Tibial nerve (tissue), 4 donors: ENCODE measurements at regions not wholly inside any gene's neighbourhood (a gene's known extent, or its start where the extent isn't known, plus 50 kb on each side); places are given as distances from the start of the nearest gene placed in this dataset.

Experiments used
- DNase-seq, 2 donors: peaks; one replicate each; pipeline ENCODE4 v3.0.0-alpha.2; 2019; ENCODE audit warnings: low spot score in 2 of 2
- H3K27ac ChIP-seq, 4 donors: fragments of 200-600 bp; sonication (generic) in 3 of 4; one replicate each; pipeline ENCODE4 v1.5.1; 2017 to 2019; ENCODE audit warnings: mild to moderate bottlenecking in 1 of 4
- H3K27me3 ChIP-seq, 2 donors: fragments of 200-600 bp; sonication (generic) in 1 of 2; one replicate each; pipeline versions ENCODE4 v1.5.1 to v1.6.0; 2017 to 2019
- H3K36me3 ChIP-seq, 3 donors: fragments of 200-600 bp; sonication (generic); one replicate each; pipeline ENCODE4 v1.5.1; 2018 to 2019
- H3K4me1 ChIP-seq, 4 donors: fragments of 200-600 bp; sonication (generic) in 3 of 4; one replicate each; pipeline ENCODE4 v1.5.1; 2017 to 2019
- H3K4me3 ChIP-seq, 4 donors: fragments of 200-600 bp; sonication (generic) in 3 of 4; one replicate each; pipeline ENCODE4 v1.5.1; 2017 to 2019; ENCODE audit warnings: mild to moderate bottlenecking in 1 of 4, moderate library complexity in 1 of 4
- H3K9me3 ChIP-seq, 4 donors: fragments of 200-600 bp; sonication (generic) in 3 of 4; one replicate each; pipeline ENCODE4 v1.5.1; 2017 to 2019
- EP300 ChIP-seq, 2 donors: sonication (generic); formaldehyde crosslinking; IDR thresholded peaks; one replicate each; pipeline ENCODE4 v1.6.1; 2017; ENCODE audit warnings: antibody characterized with exemption in 2 of 2, mild to moderate bottlenecking in 1 of 2
- POLR2A ChIP-seq, 2 donors: fragments of 450-650 bp; IDR thresholded peaks; one replicate each; pipeline ENCODE4 v1.6.1; 2017; ENCODE audit warnings: antibody characterized with exemption in 2 of 2, mild to moderate bottlenecking in 2 of 2, moderate library complexity in 2 of 2
- WGBS, 2 donors: methylation state at CpG; one replicate each; pipeline ENCODE4 v1.1.5; 2018; 5-methylcytosine and 5-hydroxymethylcytosine counted together
- TF ChIP-seq, protein P1 (sequence below), 5 experiments: fragments of 200-600 bp in 3 of 5; fragments of 450-650 bp in 2 of 5; sonication (generic) in 3 of 5; IDR thresholded peaks; one replicate each; pipeline ENCODE4 v1.5.1; 2016 to 2019; ENCODE audit warnings: antibody characterized with exemption in 5 of 5, mild to moderate bottlenecking in 3 of 5, moderate library complexity in 2 of 5

DNA sequence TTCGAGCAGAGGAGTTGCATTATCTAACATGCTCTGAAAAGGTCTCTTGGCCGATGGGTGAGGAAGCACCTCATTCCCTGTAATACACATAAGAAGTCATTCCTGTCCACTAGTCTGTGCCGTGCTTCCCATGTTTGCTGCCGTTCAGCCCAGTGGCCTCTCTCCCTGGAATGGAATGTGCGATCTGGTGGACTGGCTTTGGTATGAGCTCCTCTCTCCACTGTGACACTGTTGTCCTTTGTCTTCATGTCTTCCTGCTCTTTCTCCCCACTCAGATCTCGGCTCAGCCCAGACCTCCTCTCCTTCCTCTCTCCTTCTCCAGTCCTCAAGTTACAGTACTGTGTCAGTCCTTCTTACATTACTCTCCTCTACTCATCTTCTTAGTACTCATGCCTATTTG lies 192.8 kb upstream of the KLF6 start:
- WGBS, 2 donors = 76 to 77% methylated on average over 6 of the region's 6 CpGs
- peaks cover 0 to 4% (median 0%) of the 10 kb centered on the region in 4 donors for H3K9me3 ChIP-seq
- TF ChIP-seq POLR2A (IDR thresholded peaks at IDR 0.05) (no peak), EP300 (IDR thresholded peaks at IDR 0.05) (no peak)
- TF ChIP-seq, protein P1, sequence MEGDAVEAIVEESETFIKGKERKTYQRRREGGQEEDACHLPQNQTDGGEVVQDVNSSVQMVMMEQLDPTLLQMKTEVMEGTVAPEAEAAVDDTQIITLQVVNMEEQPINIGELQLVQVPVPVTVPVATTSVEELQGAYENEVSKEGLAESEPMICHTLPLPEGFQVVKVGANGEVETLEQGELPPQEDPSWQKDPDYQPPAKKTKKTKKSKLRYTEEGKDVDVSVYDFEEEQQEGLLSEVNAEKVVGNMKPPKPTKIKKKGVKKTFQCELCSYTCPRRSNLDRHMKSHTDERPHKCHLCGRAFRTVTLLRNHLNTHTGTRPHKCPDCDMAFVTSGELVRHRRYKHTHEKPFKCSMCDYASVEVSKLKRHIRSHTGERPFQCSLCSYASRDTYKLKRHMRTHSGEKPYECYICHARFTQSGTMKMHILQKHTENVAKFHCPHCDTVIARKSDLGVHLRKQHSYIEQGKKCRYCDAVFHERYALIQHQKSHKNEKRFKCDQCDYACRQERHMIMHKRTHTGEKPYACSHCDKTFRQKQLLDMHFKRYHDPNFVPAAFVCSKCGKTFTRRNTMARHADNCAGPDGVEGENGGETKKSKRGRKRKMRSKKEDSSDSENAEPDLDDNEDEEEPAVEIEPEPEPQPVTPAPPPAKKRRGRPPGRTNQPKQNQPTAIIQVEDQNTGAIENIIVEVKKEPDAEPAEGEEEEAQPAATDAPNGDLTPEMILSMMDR (IDR thresholded peaks at IDR 0.05) = no peak
- H3K4me1 ChIP-seq = peaks cover 0 to 7% (median 3%) of the 10 kb centered on the region in 4 donors
- H3K27ac ChIP-seq = no peak overlapping the region
- no peaks in the 10 kb centered on the region for H3K27me3 ChIP-seq
- H3K36me3 ChIP-seq = no peaks in the 10 kb centered on the region
- no peak for DNase-seq
- no peak overlapping the region for H3K4me3 ChIP-seq

DNA sequence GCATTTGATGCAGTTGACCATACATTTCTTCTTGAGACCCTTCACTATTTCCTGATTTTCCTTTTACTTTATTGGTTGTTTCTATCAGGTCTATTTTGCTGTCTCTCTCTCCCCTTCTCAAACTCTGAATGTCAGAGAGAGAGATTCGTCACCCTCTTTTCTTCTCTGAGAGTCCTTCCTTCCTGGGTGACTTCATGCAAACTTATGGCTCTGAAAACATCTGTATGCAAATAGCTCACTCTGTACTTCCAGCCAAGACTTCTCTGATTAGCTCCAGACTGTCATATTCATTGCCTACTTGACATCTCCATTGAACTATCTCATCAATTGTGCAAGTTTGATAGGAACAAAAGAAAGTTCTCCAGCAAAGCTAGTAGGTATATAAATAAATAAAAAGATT lies 191.7 kb upstream of the KLF6 start:
- Histone ChIP-seq H3K4me3 (no peak overlapping the region), H3K27me3 (no peaks in the 10 kb centered on the region), H3K4me1 (peaks cover 0 to 14% (median 5%) of the 10 kb centered on the region in 4 donors), H3K27ac (no peak overlapping the region), H3K36me3 (no peaks in the 10 kb centered on the region), H3K9me3 (peaks cover 0 to 4% (median 0%) of the 10 kb centered on the region in 4 donors)
- no peak for DNase-seq
- TF ChIP-seq, protein P1 (IDR thresholded peaks at IDR 0.05) = no peak
- TF ChIP-seq POLR2A (IDR thresholded peaks at IDR 0.05) (no peak), EP300 (IDR thresholded peaks at IDR 0.05) (no peak)
- 82 to 96% methylated on average over 1 of the region's 1 CpG for WGBS, 2 donors

DNA sequence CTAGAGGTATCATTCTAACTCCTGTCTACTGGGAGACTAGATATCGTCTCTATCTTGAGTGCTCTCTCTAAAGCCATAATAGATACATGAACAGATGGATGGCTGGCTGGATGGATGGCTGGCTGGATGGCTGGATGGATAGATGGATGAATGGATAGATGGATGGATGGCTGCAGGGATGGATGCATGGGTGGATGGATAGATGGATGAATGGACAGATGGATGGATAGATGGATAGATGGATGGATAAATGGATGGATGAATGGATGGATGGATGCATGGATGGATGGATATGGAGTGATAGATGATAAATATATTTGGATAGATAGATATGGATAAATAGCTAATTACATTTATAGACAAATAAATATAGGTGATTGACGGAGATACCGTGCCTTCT lies 191.2 kb upstream of the KLF6 start:
- 76 to 79% methylated on average over 3 of the region's 3 CpGs for WGBS, 2 donors
- TF ChIP-seq POLR2A (IDR thresholded peaks at IDR 0.05) (no peak), EP300 (IDR thresholded peaks at IDR 0.05) (no peak)
- TF ChIP-seq, protein P1 (IDR thresholded peaks at IDR 0.05) = no peak
- DNase-seq = no peak

DNA sequence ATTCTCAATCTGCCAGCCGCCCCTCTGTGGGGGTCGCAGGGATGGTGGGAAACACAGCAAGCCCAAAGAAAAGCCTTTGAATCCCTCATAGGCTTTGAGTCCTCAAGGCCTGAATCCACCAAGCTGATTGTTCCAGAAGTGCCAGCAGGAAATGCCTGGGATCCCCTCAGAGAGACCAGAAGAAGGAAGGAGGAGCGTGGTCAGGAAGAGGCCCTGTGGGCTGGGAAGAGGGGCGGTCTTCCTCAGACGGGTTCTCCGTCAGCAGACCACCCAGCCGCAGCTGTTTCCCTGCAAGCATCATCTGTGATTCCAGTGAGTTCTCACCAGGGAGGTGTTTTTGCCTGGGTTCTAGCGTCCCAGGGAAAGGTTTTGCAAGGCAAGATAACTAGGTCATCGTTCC lies 190.0 kb upstream of the KLF6 start:
- H3K27ac ChIP-seq = no peak overlapping the region
- WGBS, 2 donors = 79 to 84% methylated on average over 9 of the region's 9 CpGs
- TF ChIP-seq, protein P1 (IDR thresholded peaks at IDR 0.05) = no peak
- no peak for TF ChIP-seq EP300 (IDR thresholded peaks at IDR 0.05)
- no peak for TF ChIP-seq POLR2A (IDR thresholded peaks at IDR 0.05)

More for the DNA sequence above, 191.2 kb upstream of the KLF6 start:
- Histone ChIP-seq H3K27ac (no peak overlapping the region), H3K36me3 (no peaks in the 10 kb centered on the region), H3K27me3 (no peaks in the 10 kb centered on the region), H3K4me3 (no peak overlapping the region), H3K9me3 (peaks cover 0 to 4% (median 0%) of the 10 kb centered on the region in 4 donors), H3K4me1 (peaks cover 0 to 14% (median 5%) of the 10 kb centered on the region in 4 donors)

DNA sequence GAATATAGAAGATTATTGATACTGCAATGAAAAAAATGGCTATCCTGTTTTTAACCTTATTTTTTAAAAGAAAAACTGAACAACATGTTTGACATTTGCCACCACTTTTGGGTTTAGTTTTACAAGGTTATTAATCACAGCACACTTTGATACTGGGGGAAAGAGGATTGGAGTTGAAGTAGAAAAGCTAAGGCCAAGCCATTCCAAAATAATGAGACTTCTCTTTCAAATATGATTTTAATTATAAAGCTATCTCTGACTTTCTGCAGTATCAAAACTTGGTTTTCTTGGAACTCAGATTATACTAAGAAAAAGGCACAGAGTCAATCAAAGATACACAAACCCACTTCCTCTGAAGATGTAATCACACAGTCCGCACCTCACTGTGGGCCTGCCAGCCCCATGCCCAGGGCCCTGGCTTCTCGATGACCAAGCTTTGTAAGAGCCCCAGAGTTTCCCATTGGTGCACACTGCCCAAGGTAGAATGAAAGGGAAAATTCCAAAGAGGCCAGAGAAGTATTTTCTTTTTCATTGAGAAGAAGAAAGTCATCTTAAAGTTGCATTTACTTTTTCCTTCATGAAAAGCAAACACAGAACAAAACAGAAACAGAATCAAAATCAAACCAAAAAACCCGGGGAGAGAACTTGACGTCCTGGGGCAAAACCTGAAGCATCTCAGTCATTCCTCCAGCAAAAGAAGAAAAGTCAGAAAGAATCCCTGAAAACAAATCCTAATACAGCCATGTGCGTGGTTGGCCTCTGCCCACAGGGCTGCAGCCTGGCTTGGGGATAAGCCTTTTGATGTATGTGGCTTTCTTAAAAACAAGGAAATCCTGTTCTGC lies 187.7 kb upstream of the KLF6 start:
- Histone ChIP-seq H3K4me3 (no peak overlapping the region), H3K36me3 (no peaks in the 10 kb centered on the region), H3K27me3 (no peaks in the 10 kb centered on the region), H3K4me1 (peaks cover 0 to 14% (median 5%) of the 10 kb centered on the region in 4 donors), H3K9me3 (peaks cover 0 to 2% (median 0%) of the 10 kb centered on the region in 4 donors), H3K27ac (peak overlapping the region in 3 of 4 donors; percentile 48 to 82 (median 65))
- WGBS, 2 donors = 37 to 47% methylated on average over 5 of the region's 5 CpGs
- no peak for DNase-seq
- TF ChIP-seq POLR2A (IDR thresholded peaks at IDR 0.05) (no peak), EP300 (IDR thresholded peaks at IDR 0.05) (no peak)
- TF ChIP-seq, protein P1 (IDR thresholded peaks at IDR 0.05) = no peak

More for the DNA sequence above, 190.0 kb upstream of the KLF6 start:
- Histone ChIP-seq H3K4me1 (peaks cover 0 to 14% (median 5%) of the 10 kb centered on the region in 4 donors), H3K9me3 (peaks cover 0 to 4% (median 0%) of the 10 kb centered on the region in 4 donors), H3K36me3 (no peaks in the 10 kb centered on the region), H3K27me3 (no peaks in the 10 kb centered on the region), H3K4me3 (no peak overlapping the region)
- no peak for DNase-seq
